ENCODE measurements at regions not wholly inside any gene's neighbourhood (a gene's known extent, or its start where the extent isn't known, plus 50 kb on each side); places are given as distances from the start of the nearest gene placed in this dataset.

GRCh38 chr5:101435768-101436167, 532.7 kb upstream of the ST8SIA4 start:
- no peak for TF ChIP-seq POLR2A (IDR thresholded peaks at IDR 0.05)
- no peak for TF ChIP-seq EP300 (IDR thresholded peaks at IDR 0.05)

Measured in suprapubic skin (tissue), 2 donors.